ENCODE measurements at regions not wholly inside any gene's neighbourhood (a gene's known extent, or its start where the extent isn't known, plus 50 kb on each side); places are given as distances from the start of the nearest gene placed in this dataset.

- TF ChIP-seq, protein P1, sequence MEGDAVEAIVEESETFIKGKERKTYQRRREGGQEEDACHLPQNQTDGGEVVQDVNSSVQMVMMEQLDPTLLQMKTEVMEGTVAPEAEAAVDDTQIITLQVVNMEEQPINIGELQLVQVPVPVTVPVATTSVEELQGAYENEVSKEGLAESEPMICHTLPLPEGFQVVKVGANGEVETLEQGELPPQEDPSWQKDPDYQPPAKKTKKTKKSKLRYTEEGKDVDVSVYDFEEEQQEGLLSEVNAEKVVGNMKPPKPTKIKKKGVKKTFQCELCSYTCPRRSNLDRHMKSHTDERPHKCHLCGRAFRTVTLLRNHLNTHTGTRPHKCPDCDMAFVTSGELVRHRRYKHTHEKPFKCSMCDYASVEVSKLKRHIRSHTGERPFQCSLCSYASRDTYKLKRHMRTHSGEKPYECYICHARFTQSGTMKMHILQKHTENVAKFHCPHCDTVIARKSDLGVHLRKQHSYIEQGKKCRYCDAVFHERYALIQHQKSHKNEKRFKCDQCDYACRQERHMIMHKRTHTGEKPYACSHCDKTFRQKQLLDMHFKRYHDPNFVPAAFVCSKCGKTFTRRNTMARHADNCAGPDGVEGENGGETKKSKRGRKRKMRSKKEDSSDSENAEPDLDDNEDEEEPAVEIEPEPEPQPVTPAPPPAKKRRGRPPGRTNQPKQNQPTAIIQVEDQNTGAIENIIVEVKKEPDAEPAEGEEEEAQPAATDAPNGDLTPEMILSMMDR (conservative IDR thresholded peaks at IDR 0.05; ENCODE audit: low read depth, low read length): no peak
- no peak for TF ChIP-seq FOS (IDR thresholded peaks at IDR 0.05; ENCODE audit: low read depth, low read length)
- TF ChIP-seq POLR2A (IDR thresholded peaks at IDR 0.05; ENCODE audit: low read depth, low read length): no peak
- no peak for TF ChIP-seq RFX5 (IDR thresholded peaks at IDR 0.05; ENCODE audit: low read depth, low read length)
- TF ChIP-seq, protein P2, sequence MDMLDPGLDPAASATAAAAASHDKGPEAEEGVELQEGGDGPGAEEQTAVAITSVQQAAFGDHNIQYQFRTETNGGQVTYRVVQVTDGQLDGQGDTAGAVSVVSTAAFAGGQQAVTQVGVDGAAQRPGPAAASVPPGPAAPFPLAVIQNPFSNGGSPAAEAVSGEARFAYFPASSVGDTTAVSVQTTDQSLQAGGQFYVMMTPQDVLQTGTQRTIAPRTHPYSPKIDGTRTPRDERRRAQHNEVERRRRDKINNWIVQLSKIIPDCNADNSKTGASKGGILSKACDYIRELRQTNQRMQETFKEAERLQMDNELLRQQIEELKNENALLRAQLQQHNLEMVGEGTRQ (IDR thresholded peaks at IDR 0.05; ENCODE audit: low read depth, low read length): no peak
- TF ChIP-seq MAZ (IDR thresholded peaks at IDR 0.05; ENCODE audit: borderline replicate concordance, low read depth, low read length): no peak
- no peak for TF ChIP-seq SMC3 (IDR thresholded peaks at IDR 0.05; ENCODE audit: low read depth, low read length)
Measured at GRCh38 chr4:110815950-110816349, 193.1 kb upstream of the PITX2 start.

All from IMR-90 (cell line).